Tibial nerve (tissue), 4 donors: ENCODE measurements at regions not wholly inside any gene's neighbourhood (a gene's known extent, or its start where the extent isn't known, plus 50 kb on each side); places are given as distances from the start of the nearest gene placed in this dataset.

ENCODE experiments used
- DNase-seq, 2 donors: peaks; one replicate each; pipeline ENCODE4 v3.0.0-alpha.2; 2019; ENCODE audit warnings: low spot score in 2 of 2
- H3K27ac ChIP-seq, 4 donors: fragments of 200-600 bp; sonication (generic) in 3 of 4; one replicate each; pipeline ENCODE4 v1.5.1; 2017 to 2019; ENCODE audit warnings: mild to moderate bottlenecking in 1 of 4
- H3K27me3 ChIP-seq, 2 donors: fragments of 200-600 bp; sonication (generic) in 1 of 2; one replicate each; pipeline versions ENCODE4 v1.5.1 to v1.6.0; 2017 to 2019
- H3K36me3 ChIP-seq, 3 donors: fragments of 200-600 bp; sonication (generic); one replicate each; pipeline ENCODE4 v1.5.1; 2018 to 2019
- H3K4me1 ChIP-seq, 4 donors: fragments of 200-600 bp; sonication (generic) in 3 of 4; one replicate each; pipeline ENCODE4 v1.5.1; 2017 to 2019
- H3K4me3 ChIP-seq, 4 donors: fragments of 200-600 bp; sonication (generic) in 3 of 4; one replicate each; pipeline ENCODE4 v1.5.1; 2017 to 2019; ENCODE audit warnings: mild to moderate bottlenecking in 1 of 4, moderate library complexity in 1 of 4
- H3K9me3 ChIP-seq, 4 donors: fragments of 200-600 bp; sonication (generic) in 3 of 4; one replicate each; pipeline ENCODE4 v1.5.1; 2017 to 2019
- EP300 ChIP-seq, 2 donors: sonication (generic); formaldehyde crosslinking; IDR thresholded peaks; one replicate each; pipeline ENCODE4 v1.6.1; 2017; ENCODE audit warnings: antibody characterized with exemption in 2 of 2, mild to moderate bottlenecking in 1 of 2
- POLR2A ChIP-seq, 2 donors: fragments of 450-650 bp; IDR thresholded peaks; one replicate each; pipeline ENCODE4 v1.6.1; 2017; ENCODE audit warnings: antibody characterized with exemption in 2 of 2, mild to moderate bottlenecking in 2 of 2, moderate library complexity in 2 of 2
- WGBS, 2 donors: methylation state at CpG; one replicate each; pipeline ENCODE4 v1.1.5; 2018; 5-methylcytosine and 5-hydroxymethylcytosine counted together
- TF ChIP-seq, protein P1 (sequence below), 5 experiments: fragments of 200-600 bp in 3 of 5; fragments of 450-650 bp in 2 of 5; sonication (generic) in 3 of 5; IDR thresholded peaks; one replicate each; pipeline ENCODE4 v1.5.1; 2016 to 2019; ENCODE audit warnings: antibody characterized with exemption in 5 of 5, mild to moderate bottlenecking in 3 of 5, moderate library complexity in 2 of 5

DNA sequence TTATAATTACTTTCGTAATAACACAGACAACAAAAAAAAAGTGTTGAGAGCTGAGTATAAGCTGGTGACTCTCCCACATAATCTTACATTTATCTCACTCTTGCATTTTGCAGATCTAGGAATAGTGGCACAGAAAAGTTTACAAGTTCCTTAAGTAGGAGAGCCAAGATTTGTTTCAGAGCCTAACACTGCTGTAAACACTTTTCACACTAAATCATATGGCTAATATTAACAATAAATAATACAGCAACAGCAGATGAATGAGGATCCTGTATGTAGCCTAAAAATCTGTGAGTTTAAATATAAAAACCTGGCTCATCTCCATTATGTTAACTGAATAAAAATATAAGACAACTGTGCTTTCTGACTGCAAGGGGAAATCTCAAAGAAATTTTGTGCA, 846.5 kb upstream of the ADAMTS5 start:
- DNase-seq = no peak
- peak overlapping the region; percentile 69 to 90 (median 77) for H3K27ac ChIP-seq
- no peaks in the 10 kb centered on the region for H3K9me3 ChIP-seq
- no peak for TF ChIP-seq EP300 (IDR thresholded peaks at IDR 0.05)
- TF ChIP-seq, protein P1, sequence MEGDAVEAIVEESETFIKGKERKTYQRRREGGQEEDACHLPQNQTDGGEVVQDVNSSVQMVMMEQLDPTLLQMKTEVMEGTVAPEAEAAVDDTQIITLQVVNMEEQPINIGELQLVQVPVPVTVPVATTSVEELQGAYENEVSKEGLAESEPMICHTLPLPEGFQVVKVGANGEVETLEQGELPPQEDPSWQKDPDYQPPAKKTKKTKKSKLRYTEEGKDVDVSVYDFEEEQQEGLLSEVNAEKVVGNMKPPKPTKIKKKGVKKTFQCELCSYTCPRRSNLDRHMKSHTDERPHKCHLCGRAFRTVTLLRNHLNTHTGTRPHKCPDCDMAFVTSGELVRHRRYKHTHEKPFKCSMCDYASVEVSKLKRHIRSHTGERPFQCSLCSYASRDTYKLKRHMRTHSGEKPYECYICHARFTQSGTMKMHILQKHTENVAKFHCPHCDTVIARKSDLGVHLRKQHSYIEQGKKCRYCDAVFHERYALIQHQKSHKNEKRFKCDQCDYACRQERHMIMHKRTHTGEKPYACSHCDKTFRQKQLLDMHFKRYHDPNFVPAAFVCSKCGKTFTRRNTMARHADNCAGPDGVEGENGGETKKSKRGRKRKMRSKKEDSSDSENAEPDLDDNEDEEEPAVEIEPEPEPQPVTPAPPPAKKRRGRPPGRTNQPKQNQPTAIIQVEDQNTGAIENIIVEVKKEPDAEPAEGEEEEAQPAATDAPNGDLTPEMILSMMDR (IDR thresholded peaks at IDR 0.05) = no peak
- TF ChIP-seq POLR2A (IDR thresholded peaks at IDR 0.05) = no peak
- 38 to 50% methylated on average over 1 of the region's 1 CpG for WGBS, 2 donors
- H3K4me3 ChIP-seq = peak overlapping the region in 1 of 4 donors; percentile 9
- H3K36me3 ChIP-seq = no peaks in the 10 kb centered on the region
- H3K4me1 ChIP-seq = peaks cover 0 to 17% (median 0%) of the 10 kb centered on the region in 4 donors
- H3K27me3 ChIP-seq = no peaks in the 10 kb centered on the region

DNA sequence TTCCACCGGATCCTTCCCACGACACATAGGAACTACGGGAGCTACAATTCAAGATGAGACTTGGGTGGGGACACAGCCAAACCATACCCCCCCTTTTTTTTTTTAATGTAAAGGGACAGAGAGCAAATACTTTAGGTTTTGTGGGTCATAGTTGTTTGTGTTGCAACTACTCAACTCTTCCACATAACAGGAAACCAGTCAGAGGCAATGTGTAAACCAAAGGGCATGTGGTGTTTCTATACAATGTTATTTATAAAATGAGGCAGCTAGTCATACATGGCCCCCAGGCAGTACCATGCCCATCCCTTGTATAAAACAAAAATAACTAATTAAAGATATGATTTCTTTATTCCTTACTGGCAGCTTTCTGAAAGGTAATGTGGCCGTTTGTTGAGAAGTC, 845.4 kb upstream of the ADAMTS5 start:
- Histone ChIP-seq H3K27me3 (no peaks in the 10 kb centered on the region), H3K27ac (peak overlapping the region in 2 of 4 donors; percentile 85 to 90), H3K4me3 (no peak overlapping the region), H3K36me3 (no peaks in the 10 kb centered on the region), H3K4me1 (peaks cover 0 to 11% (median 0%) of the 10 kb centered on the region in 4 donors), H3K9me3 (no peaks in the 10 kb centered on the region)
- 88 to 95% methylated on average over 4 of the region's 4 CpGs for WGBS, 2 donors
- no peak for DNase-seq
- TF ChIP-seq POLR2A (IDR thresholded peaks at IDR 0.05) (no peak), EP300 (IDR thresholded peaks at IDR 0.05) (no peak)
- TF ChIP-seq, protein P1 (IDR thresholded peaks at IDR 0.05) = no peak

DNA sequence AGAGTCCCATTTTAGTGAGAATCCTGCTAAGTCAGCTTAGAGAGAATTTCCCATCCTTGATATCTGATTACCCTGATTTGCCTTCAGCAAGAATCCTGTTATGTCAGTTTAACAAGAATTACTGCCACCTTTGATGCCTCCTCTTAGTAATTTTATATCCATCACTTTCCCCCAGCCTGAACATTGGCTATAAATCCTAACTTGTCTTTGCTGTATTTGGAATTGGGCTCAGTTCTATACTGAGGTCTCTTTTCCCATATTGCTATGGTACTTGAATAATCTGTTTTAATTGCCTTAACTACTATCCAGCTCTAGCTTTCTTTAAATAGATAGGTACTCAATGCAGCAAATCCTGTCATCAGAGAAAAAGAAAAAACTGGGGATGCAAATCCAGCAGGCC, 842.0 kb upstream of the ADAMTS5 start:
- Histone ChIP-seq H3K27ac (no peak overlapping the region), H3K9me3 (no peaks in the 10 kb centered on the region), H3K36me3 (no peaks in the 10 kb centered on the region), H3K27me3 (no peaks in the 10 kb centered on the region), H3K4me3 (no peak overlapping the region), H3K4me1 (peaks cover 0 to 4% (median 0%) of the 10 kb centered on the region in 4 donors)
- DNase-seq = no peak
- no peak for TF ChIP-seq EP300 (IDR thresholded peaks at IDR 0.05)
- no peak for TF ChIP-seq POLR2A (IDR thresholded peaks at IDR 0.05)
- TF ChIP-seq, protein P1 (IDR thresholded peaks at IDR 0.05) = no peak

DNA sequence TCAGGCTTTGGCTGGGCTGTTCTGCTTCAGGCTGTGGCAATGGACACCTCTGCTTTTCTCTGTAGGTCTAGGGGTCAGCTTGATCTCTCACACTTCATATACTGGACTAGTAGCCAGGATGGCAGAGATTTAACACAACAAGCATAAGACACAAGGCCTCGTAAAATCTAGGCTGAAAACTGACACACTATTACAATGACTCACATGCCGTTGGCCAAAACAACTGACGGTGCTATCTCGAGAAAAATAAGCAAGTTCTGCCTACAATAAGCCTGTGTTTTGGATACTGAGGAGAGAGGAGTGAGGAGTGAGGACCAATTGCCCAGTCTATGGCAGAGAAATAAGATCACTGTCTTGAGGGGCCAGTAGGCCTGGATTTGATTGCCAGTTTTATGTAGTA, 840.7 kb upstream of the ADAMTS5 start:
- no peaks in the 10 kb centered on the region for H3K36me3 ChIP-seq
- H3K27ac ChIP-seq = no peak overlapping the region
- H3K4me3 ChIP-seq = no peak overlapping the region
- TF ChIP-seq, protein P1 (IDR thresholded peaks at IDR 0.05) = no peak
- no peak for TF ChIP-seq EP300 (IDR thresholded peaks at IDR 0.05)
- TF ChIP-seq POLR2A (IDR thresholded peaks at IDR 0.05) = no peak
- H3K4me1 ChIP-seq = peaks cover 0 to 1% (median 0%) of the 10 kb centered on the region in 4 donors
- DNase-seq = no peak
- no peaks in the 10 kb centered on the region for H3K27me3 ChIP-seq
- 67 to 74% methylated on average over 4 of the region's 4 CpGs for WGBS, 2 donors
- no peaks in the 10 kb centered on the region for H3K9me3 ChIP-seq

DNA sequence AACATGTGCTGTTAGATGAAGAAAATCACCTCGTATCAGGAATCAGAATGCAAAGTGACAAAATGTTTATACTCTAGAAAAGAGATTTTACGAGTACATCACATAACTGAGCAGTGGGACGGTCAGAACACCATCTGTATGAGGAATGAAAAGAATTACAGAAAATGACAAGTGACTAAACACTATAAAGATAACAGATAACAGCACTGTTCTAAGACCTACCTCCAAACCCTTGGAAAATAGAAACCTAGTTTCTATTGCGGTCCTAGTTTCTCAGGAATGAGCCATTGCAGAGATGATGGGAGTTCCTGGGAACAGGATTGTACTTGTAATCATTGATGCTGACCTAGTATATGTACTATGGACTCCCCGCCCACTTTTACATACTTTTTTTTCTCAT, 839.4 kb upstream of the ADAMTS5 start:
- Histone ChIP-seq H3K4me1 (no peaks in the 10 kb centered on the region), H3K27me3 (no peaks in the 10 kb centered on the region), H3K27ac (no peak overlapping the region), H3K9me3 (no peaks in the 10 kb centered on the region), H3K4me3 (no peak overlapping the region), H3K36me3 (no peaks in the 10 kb centered on the region)
- DNase-seq = no peak
- WGBS, 2 donors = 78 to 80% methylated on average over 5 of the region's 5 CpGs
- no peak for TF ChIP-seq EP300 (IDR thresholded peaks at IDR 0.05)
- no peak for TF ChIP-seq POLR2A (IDR thresholded peaks at IDR 0.05)
- TF ChIP-seq, protein P1 (IDR thresholded peaks at IDR 0.05) = no peak
